UCSD-AML1 (cell line): ENCODE measurements at regions not wholly inside any gene's neighbourhood (a gene's known extent, or its start where the extent isn't known, plus 50 kb on each side); places are given as distances from the start of the nearest gene placed in this dataset.

Experiments used
- DNase-seq: peaks from one replicate; lab custom pipeline; 2025; ENCODE audit not compliant: unreplicated experiment; lab: John Stamatoyannopoulos, UW

GRCh38 chr5:74428876-74429275 is 211.7 kb downstream of the ENC1 start:
- DNase-seq, result no peak

GRCh38 chr5:74428275-74428674 is 212.3 kb downstream of the ENC1 start:
- no peak for DNase-seq

GRCh38 chr5:74426506-74426905 is 214.0 kb downstream of the ENC1 start:
- no peak for DNase-seq

- DNase-seq, result no peak
Measured at GRCh38 chr5:74424162-74424868, 216.2 kb downstream of the ENC1 start.

- DNase-seq, result no peak
Measured at GRCh38 chr5:74423383-74423782, 217.1 kb downstream of the ENC1 start.

GRCh38 chr5:74422671-74423070 is 217.9 kb downstream of the ENC1 start:
- DNase-seq, result peak; percentile 26

- no peak for DNase-seq
Measured at GRCh38 chr5:74422030-74422429, 218.5 kb downstream of the ENC1 start.

GRCh38 chr5:74421377-74421776 is 219.2 kb downstream of the ENC1 start:
- DNase-seq, result no peak

GRCh38 chr5:74420947-74421346 is 219.6 kb downstream of the ENC1 start:
- DNase-seq, result no peak

GRCh38 chr5:74420220-74420619 is 220.3 kb downstream of the ENC1 start:
- DNase-seq, result no peak

GRCh38 chr5:74419468-74419867 is 221.1 kb downstream of the ENC1 start:
- no peak for DNase-seq

GRCh38 chr5:74418709-74419108 is 221.8 kb downstream of the ENC1 start:
- DNase-seq, result no peak

- DNase-seq, result no peak
Measured at GRCh38 chr5:74418261-74418660, 222.3 kb downstream of the ENC1 start.

GRCh38 chr5:74415695-74416102 is 224.8 kb downstream of the ENC1 start:
- peak; percentile 33 for DNase-seq

GRCh38 chr5:74414228-74414627 is 226.3 kb downstream of the ENC1 start:
- DNase-seq, result peak; percentile 28

GRCh38 chr5:74413403-74414048 is 227.0 kb downstream of the ENC1 start:
- no peak for DNase-seq

- no peak for DNase-seq
Measured at GRCh38 chr5:74412066-74412465, 228.5 kb downstream of the ENC1 start.

- no peak for DNase-seq
Measured at GRCh38 chr5:74409712-74410111, 230.8 kb downstream of the ENC1 start.

- no peak for DNase-seq
Measured at GRCh38 chr5:74409166-74409706, 231.3 kb downstream of the ENC1 start.

GRCh38 chr5:74408150-74409043 is 232.1 kb downstream of the ENC1 start:
- no peak for DNase-seq

GRCh38 chr5:74407701-74408100 is 232.8 kb downstream of the ENC1 start:
- DNase-seq, result no peak
